GM23338 (cell line): ENCODE measurements at regions not wholly inside any gene's neighbourhood (a gene's known extent, or its start where the extent isn't known, plus 50 kb on each side); places are given as distances from the start of the nearest gene placed in this dataset.

Experiments used
- ATAC-seq: fragments of 200-7000 bp; cut with Tn5 transposase; 3 replicates; pipeline ENCODE4 v1.9.1; 2020
- DNase-seq: peaks from one replicate; pipeline ENCODE4 v3.0.0-alpha.2; 2015; ENCODE audit warnings: low spot score
- H2AFZ ChIP-seq: fragments of 200-600 bp; sonication (generic); 2 replicates; pipeline ENCODE4 v1.8.0; 2016; ENCODE audit warnings: antibody characterized with exemption, mild to moderate bottlenecking, moderate library complexity
- H3F3A ChIP-seq: fragments of 200-600 bp; sonication (generic); replicated peaks from 2 replicates; pipeline ENCODE4 v1.8.0; 2017; ENCODE audit warnings: antibody characterized with exemption, mixed run types, low read depth
- H3K27ac ChIP-seq: fragments of 200-600 bp; sonication (generic); 2 replicates; pipeline ENCODE4 v1.6.1; 2016; ENCODE audit warnings: low read depth
- H3K27me3 ChIP-seq: fragments of 200-600 bp; sonication (generic); 2 replicates; pipeline ENCODE4 v1.8.0; 2016; ENCODE audit warnings: mild to moderate bottlenecking, mixed run types, moderate library complexity; ENCODE audit not compliant: insufficient read depth
- H3K36me3 ChIP-seq: fragments of 200-600 bp; sonication (generic); 2 replicates; pipeline ENCODE4 v1.8.0; 2016; ENCODE audit warnings: mild to moderate bottlenecking; ENCODE audit not compliant: insufficient read depth
- H3K4me1 ChIP-seq: fragments of 200-600 bp; sonication (generic); 2 replicates; pipeline ENCODE4 v1.8.0; 2016; ENCODE audit warnings: mild to moderate bottlenecking, moderate library complexity; ENCODE audit not compliant: insufficient read depth
- H3K4me2 ChIP-seq: fragments of 200-600 bp; sonication (generic); 2 replicates; pipeline ENCODE4 v1.7.1; 2017; ENCODE audit warnings: mixed run types
- H3K4me3 ChIP-seq: fragments of 200-600 bp; sonication (generic); 2 replicates; pipeline ENCODE4 v1.6.1; 2016; ENCODE audit warnings: mixed run types
- H3K79me2 ChIP-seq: fragments of 200-600 bp; sonication (generic); replicated peaks from 2 replicates; pipeline ENCODE4 v1.8.0; 2017; ENCODE audit warnings: mild to moderate bottlenecking; ENCODE audit not compliant: insufficient read depth
- H3K9me2 ChIP-seq: fragments of 200-600 bp; sonication (generic); 2 replicates; pipeline ENCODE4 v1.8.0; 2017; ENCODE audit not compliant: insufficient read depth
- H4K20me1 ChIP-seq: fragments of 200-600 bp; sonication (generic); replicated peaks from 2 replicates; pipeline ENCODE4 v1.8.0; 2017; ENCODE audit warnings: mild to moderate bottlenecking; ENCODE audit not compliant: insufficient read depth
- H3K27ac Mint-ChIP-seq: 2 replicates; pipeline ENCODE4 v1.8.0; 2020; ENCODE audit warnings: inconsistent platforms, mild to moderate bottlenecking, moderate library complexity, mixed read lengths
- H3K27me3 Mint-ChIP-seq: 3 replicates; pipeline ENCODE4 v1.8.0; 2022; ENCODE audit warnings: low read depth, mild to moderate bottlenecking, moderate library complexity, mixed read lengths, inconsistent platforms; ENCODE audit not compliant: insufficient read depth, poor library complexity
- H3K36me3 Mint-ChIP-seq: 3 replicates; pipeline ENCODE4 v1.8.0; 2021; ENCODE audit warnings: low read depth, mild to moderate bottlenecking, inconsistent platforms, moderate library complexity, mixed read lengths
- H3K4me1 Mint-ChIP-seq: 3 replicates; pipeline ENCODE4 v1.8.0; 2020; ENCODE audit warnings: mild to moderate bottlenecking, inconsistent platforms, mixed read lengths
- H3K4me3 Mint-ChIP-seq: 3 replicates; pipeline ENCODE4 v1.8.0; 2021; ENCODE audit warnings: moderate library complexity, mild to moderate bottlenecking, inconsistent platforms, mixed read lengths
- H3K9me3 Mint-ChIP-seq: 3 replicates; pipeline ENCODE4 v1.8.0; 2020; ENCODE audit warnings: moderate library complexity, mild to moderate bottlenecking, inconsistent platforms, mixed read lengths
- CREB1 ChIP-seq: fragments of 250-450 bp; sonication (Bioruptor Pico); IDR thresholded peaks from 2 replicates; pipeline ENCODE4 v1.5.0; 2020; ENCODE audit warnings: low read depth, mild to moderate bottlenecking, moderate library complexity
- CTCF ChIP-seq, 2 experiments: fragments of 200-600 bp in 1 of 2; sonication (generic) in 1 of 2; conservative IDR thresholded peaks; 2 replicates each; pipeline versions ENCODE4 v1.5.1 to v1.6.1; 2016 to 2017; ENCODE audit warnings: antibody characterized with exemption in 2 of 2, low read depth in 2 of 2, mild to moderate bottlenecking in 2 of 2, moderate library complexity in 1 of 2
- ETS1 ChIP-seq: IDR thresholded peaks from 2 replicates; pipeline ENCODE4 v1.6.1; 2016; ENCODE audit warnings: antibody characterized with exemption
- EZH2 ChIP-seq: fragments of 200-600 bp; sonication (generic); IDR thresholded peaks from one replicate; pipeline ENCODE4 v1.8.0; 2017; ENCODE audit warnings: antibody characterized with exemption, mild to moderate bottlenecking, low read depth; ENCODE audit not compliant: unreplicated experiment
- EZH2phosphoT487 ChIP-seq: fragments of 200-600 bp; sonication (generic); IDR thresholded peaks from one replicate; pipeline ENCODE4 v1.8.1; 2018; ENCODE audit warnings: antibody characterized with exemption; ENCODE audit not compliant: unreplicated experiment
- JUNB ChIP-seq: IDR thresholded peaks from one replicate; pipeline ENCODE4 v1.6.1; 2016; ENCODE audit warnings: antibody characterized with exemption; ENCODE audit not compliant: unreplicated experiment
- NANOG ChIP-seq: IDR thresholded peaks from 2 replicates; pipeline ENCODE4 v1.6.1; 2016; ENCODE audit warnings: antibody characterized with exemption, borderline replicate concordance
- POLR2AphosphoS5 ChIP-seq: IDR thresholded peaks from 2 replicates; pipeline ENCODE4 v1.6.1; 2016; ENCODE audit warnings: antibody characterized with exemption, low read depth
- REST ChIP-seq: IDR thresholded peaks from one replicate; pipeline ENCODE4 v1.6.1; 2018; ENCODE audit warnings: antibody characterized with exemption; ENCODE audit not compliant: unreplicated experiment
- STAT1 ChIP-seq: IDR thresholded peaks from one replicate; pipeline ENCODE4 v1.6.1; 2016; ENCODE audit warnings: antibody characterized with exemption; ENCODE audit not compliant: unreplicated experiment
- ZNF114 ChIP-seq: fragments of 250-450 bp; sonication (Bioruptor Pico); IDR thresholded peaks from 2 replicates; pipeline ENCODE4 v1.5.0; 2020; ENCODE audit warnings: mild to moderate bottlenecking, moderate library complexity
- ZNF331 ChIP-seq: fragments of 250-450 bp; sonication (Bioruptor Pico); IDR thresholded peaks from 2 replicates; pipeline ENCODE4 v1.5.0; 2020; ENCODE audit warnings: low read depth, mild to moderate bottlenecking, moderate library complexity
- ZNF462 ChIP-seq: fragments of 250-450 bp; sonication (Bioruptor Pico); IDR thresholded peaks from 2 replicates; pipeline ENCODE4 v1.5.0; 2020; ENCODE audit warnings: mild to moderate bottlenecking, moderate library complexity

DNA sequence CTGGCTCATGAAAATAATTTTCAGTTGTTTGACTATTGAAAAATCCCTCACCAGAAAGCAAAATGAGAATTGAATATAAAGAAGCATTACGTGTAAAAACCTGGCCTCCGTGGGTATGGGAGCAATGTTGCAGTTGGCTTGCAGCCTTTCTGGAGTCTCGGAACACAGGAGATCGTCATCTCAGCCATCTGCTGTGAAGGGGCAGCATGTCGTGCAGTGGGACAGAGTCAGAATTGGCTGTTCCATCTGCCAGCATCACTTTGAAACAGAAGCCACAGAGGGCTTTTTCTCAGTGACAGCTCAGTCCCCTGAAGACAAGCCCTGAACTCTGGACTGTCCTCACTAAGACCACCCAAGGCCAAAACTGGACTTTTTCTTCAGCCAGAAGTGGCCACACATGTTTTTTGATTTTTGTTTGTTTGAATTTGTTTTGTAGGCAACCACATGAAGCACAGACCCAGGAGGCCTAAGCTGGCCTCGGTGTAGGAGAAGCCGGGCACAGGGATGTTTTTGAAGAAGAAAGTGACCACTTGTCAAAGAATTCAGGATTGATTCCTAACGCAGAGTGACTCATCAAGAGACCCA, 170.8 kb upstream of the DYRK2 start:
- Mint-ChIP-seq H3K27ac (no peak overlapping the region), H3K36me3 (no peaks in the 10 kb centered on the region), H3K4me1 (peaks cover 24% of the 10 kb centered on the region), H3K9me3 (no peaks in the 10 kb centered on the region), H3K27me3 (no peaks in the 10 kb centered on the region), H3K4me3 (no peak overlapping the region)
- Histone ChIP-seq H3K4me1 (peaks cover 14% of the 10 kb centered on the region; the same call in 1 of the 2 replicates), H3K27me3 (no peaks in the 10 kb centered on the region), H3K4me3 (no peak overlapping the region), H3F3A (no peaks in the 10 kb centered on the region), H3K4me2 (no peak overlapping the region), H3K27ac (no peak overlapping the region), H3K36me3 (no peaks in the 10 kb centered on the region), H3K9me2 (0 out of 2 replicates have a peak, but pooled peaks cover 5% of the 10 kb centered on the region), H2AFZ (peak overlapping the region; percentile 75; the same call in 1 of the 2 replicates), H3K79me2 (no peaks in the 10 kb centered on the region), H4K20me1 (no peaks in the 10 kb centered on the region)
- DNase-seq (no peak), ATAC-seq (no peak)
- TF ChIP-seq JUNB (no peak), CREB1 (CRISPR knock-in tag) (no peak), ZNF331 (CRISPR knock-in tag) (no peak), EZH2phosphoT487 (no peak), STAT1 (no peak), ETS1 (no peak), ZNF462 (CRISPR knock-in tag) (no peak), CTCF (conservative IDR thresholded peaks at IDR 0.05; ENCODE audit: low read depth in 2 of 2) (no peak), NANOG (no peak), EZH2 (no peak), REST (no peak), ZNF114 (CRISPR knock-in tag) (no peak), POLR2AphosphoS5 (no peak)
